Calu3 (cell line): ENCODE measurements at regions not wholly inside any gene's neighbourhood (a gene's known extent, or its start where the extent isn't known, plus 50 kb on each side); places are given as distances from the start of the nearest gene placed in this dataset.

Experiments used
- BruUV-seq: library from RNA; stranded (reverse); fragments of 400-500 nt; replicated peaks from 2 replicates; lab custom pipeline; 2021; lab: Mats Ljungman, UMichigan
- CTCF ChIA-PET: fragments of 300-600 bp; sonication (Branson Sonifier 250); formaldehyde crosslinking; loops from one replicate; lab custom pipeline; 2022; ENCODE audit warnings: antibody characterized with exemption; lab: Charles Lee
- DNase-seq: peaks from one replicate; pipeline ENCODE4 v3.0.0; 2022
- H3K27ac Mint-ChIP-seq: one replicate; pipeline ENCODE4 v1.8.0; 2022; ENCODE audit warnings: mixed read lengths; ENCODE audit not compliant: unreplicated experiment
- H3K27me3 Mint-ChIP-seq: one replicate; pipeline ENCODE4 v1.8.0; 2022; ENCODE audit warnings: mixed read lengths; ENCODE audit not compliant: unreplicated experiment
- H3K36me3 Mint-ChIP-seq: one replicate; pipeline ENCODE4 v1.8.0; 2022; ENCODE audit warnings: mild to moderate bottlenecking, moderate library complexity, mixed read lengths; ENCODE audit not compliant: insufficient read depth, unreplicated experiment
- H3K4me1 Mint-ChIP-seq: one replicate; pipeline ENCODE4 v1.8.0; 2022; ENCODE audit warnings: mild to moderate bottlenecking, low read depth, mixed read lengths; ENCODE audit not compliant: unreplicated experiment
- H3K4me3 Mint-ChIP-seq: one replicate; pipeline ENCODE4 v1.8.0; 2022; ENCODE audit warnings: mild to moderate bottlenecking, low read depth, moderate library complexity, mixed read lengths; ENCODE audit not compliant: unreplicated experiment
- H3K9me3 Mint-ChIP-seq: one replicate; pipeline ENCODE4 v1.8.0; 2022; ENCODE audit warnings: low read depth, mixed read lengths; ENCODE audit not compliant: unreplicated experiment
- intact Hi-C: fragments of 100-400 bp; cut with micrococcal nuclease; formaldehyde crosslinking; loops from one replicate; pipeline ENCODE4 v1.10.0; 2022; ENCODE audit not compliant: unreplicated experiment
- TF ChIP-seq, protein P1 (sequence below): fragments of 200-600 bp; IDR thresholded peaks from one replicate; pipeline ENCODE4 v1.8.0; 2022; ENCODE audit warnings: antibody characterized with exemption; ENCODE audit not compliant: unreplicated experiment

DNA sequence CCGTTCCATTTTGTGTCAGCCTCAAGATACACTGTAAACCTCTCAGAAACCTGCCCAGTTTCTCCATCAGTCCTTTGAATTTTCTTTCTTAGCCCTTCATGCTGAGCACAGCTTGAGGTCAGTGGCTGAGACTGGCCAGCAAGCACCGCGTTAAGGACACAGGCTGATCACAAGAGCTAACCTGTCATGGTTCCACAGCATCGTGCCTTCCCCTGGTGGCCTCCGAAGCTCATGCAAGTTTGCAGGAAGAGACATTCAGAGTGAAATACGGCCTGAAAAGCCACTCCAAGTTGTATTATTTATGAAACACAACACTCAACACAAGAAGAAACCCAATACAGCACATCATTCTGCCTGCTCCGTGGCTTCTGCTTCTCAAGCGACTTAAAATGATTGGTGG is 57.0 kb upstream of the PFKP start:
- H3K9me3 Mint-ChIP-seq = peaks cover 8% of the 10 kb centered on the region
- no TSS peak for BruUV-seq
- H3K27ac Mint-ChIP-seq = no peak overlapping the region
- H3K4me3 Mint-ChIP-seq = no peak overlapping the region
- CTCF ChIA-PET = no interaction called here
- no peaks in the 10 kb centered on the region for H3K36me3 Mint-ChIP-seq
- H3K4me1 Mint-ChIP-seq = peaks cover 7% of the 10 kb centered on the region
- intact Hi-C loops = no loop called here
- TF ChIP-seq, protein P1, sequence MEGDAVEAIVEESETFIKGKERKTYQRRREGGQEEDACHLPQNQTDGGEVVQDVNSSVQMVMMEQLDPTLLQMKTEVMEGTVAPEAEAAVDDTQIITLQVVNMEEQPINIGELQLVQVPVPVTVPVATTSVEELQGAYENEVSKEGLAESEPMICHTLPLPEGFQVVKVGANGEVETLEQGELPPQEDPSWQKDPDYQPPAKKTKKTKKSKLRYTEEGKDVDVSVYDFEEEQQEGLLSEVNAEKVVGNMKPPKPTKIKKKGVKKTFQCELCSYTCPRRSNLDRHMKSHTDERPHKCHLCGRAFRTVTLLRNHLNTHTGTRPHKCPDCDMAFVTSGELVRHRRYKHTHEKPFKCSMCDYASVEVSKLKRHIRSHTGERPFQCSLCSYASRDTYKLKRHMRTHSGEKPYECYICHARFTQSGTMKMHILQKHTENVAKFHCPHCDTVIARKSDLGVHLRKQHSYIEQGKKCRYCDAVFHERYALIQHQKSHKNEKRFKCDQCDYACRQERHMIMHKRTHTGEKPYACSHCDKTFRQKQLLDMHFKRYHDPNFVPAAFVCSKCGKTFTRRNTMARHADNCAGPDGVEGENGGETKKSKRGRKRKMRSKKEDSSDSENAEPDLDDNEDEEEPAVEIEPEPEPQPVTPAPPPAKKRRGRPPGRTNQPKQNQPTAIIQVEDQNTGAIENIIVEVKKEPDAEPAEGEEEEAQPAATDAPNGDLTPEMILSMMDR = no peak
- no peak for DNase-seq
- H3K27me3 Mint-ChIP-seq = peaks cover 90% of the 10 kb centered on the region

DNA sequence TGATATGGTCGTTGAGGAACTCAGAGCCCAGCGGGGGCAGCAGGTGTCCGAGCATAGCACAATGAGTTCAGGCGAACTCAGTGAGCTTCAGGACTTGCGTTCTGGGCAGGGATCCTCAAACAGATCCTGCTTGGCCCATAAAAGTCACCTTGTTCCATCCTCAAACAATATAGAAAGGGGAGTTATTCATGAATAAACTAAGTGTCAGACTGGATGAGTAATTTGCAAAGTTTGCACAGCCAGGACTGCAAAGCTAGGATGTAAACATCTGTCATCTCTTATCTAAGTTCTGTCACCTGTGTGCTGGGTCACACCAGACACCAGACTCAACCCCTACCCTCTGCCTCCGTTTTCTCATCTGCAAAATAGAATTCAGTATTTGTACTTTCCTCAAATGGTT is 58.0 kb upstream of the PFKP start:
- H3K27ac Mint-ChIP-seq = no peak overlapping the region
- no TSS peak for BruUV-seq
- H3K9me3 Mint-ChIP-seq = peaks cover 8% of the 10 kb centered on the region
- TF ChIP-seq, protein P1 = no peak
- H3K4me1 Mint-ChIP-seq = peaks cover 7% of the 10 kb centered on the region
- CTCF ChIA-PET = no interaction called here
- intact Hi-C loops = no loop called here
- DNase-seq = no peak
- peaks cover 80% of the 10 kb centered on the region for H3K27me3 Mint-ChIP-seq
- no peaks in the 10 kb centered on the region for H3K36me3 Mint-ChIP-seq
- H3K4me3 Mint-ChIP-seq = no peak overlapping the region

DNA sequence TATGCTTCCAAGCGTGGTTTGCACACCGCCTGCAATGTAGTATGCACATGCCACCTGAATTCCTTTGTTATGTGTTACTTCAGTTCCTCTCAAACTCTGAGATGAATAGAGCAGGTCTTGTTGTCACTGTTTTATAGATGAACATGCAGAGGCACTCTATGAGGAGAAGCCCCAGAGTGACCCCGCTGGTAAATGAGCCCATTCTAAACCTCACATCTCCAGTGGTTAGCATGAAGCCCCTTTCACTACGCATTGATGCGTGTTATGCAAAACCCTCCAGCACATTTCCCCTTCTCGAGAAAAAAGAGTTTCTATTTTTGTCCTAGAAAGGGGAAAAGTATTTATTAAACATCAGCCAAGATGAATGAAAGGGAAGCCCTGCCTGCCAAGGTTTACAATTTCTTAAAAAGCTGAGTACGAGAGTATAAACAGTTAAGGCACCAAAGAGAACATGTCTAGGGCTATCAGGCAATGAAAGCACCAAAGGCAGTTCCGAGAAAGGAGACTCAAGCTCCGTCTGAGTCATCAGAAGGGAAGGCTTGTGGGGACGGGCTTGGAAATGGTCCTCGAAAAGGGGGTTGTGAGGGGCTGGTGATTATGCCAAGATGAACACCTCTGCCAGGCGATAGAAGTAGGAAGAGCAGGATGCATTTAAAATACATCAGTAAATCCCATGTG is 58.7 kb upstream of the PFKP start:
- H3K4me3 Mint-ChIP-seq = no peak overlapping the region
- peaks cover 8% of the 10 kb centered on the region for H3K9me3 Mint-ChIP-seq
- peaks cover 7% of the 10 kb centered on the region for H3K4me1 Mint-ChIP-seq
- H3K27me3 Mint-ChIP-seq = peaks cover 73% of the 10 kb centered on the region
- BruUV-seq = no TSS peak
- no peak overlapping the region for H3K27ac Mint-ChIP-seq
- intact Hi-C loops = no loop called here
- no peak for DNase-seq
- H3K36me3 Mint-ChIP-seq = no peaks in the 10 kb centered on the region
- CTCF ChIA-PET = no interaction called here
- TF ChIP-seq, protein P1 = no peak

DNA sequence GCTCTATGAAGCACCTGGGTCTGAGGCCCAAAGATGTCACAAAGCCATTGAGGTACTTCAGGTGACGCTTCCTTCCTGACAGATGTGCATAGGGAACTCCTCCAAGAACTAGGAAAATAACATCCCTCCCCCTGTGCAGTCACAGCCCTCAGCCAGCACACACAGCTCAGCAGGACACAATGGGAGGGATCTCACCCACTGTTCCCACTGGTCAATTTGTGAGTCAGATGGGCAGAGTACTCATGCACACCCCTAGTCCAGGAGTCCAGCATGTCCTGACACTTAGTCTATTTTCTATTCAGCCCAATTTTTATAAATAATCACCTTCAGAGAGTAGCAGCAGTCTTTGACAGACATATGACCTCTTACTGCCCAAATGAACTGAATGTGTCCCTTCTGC is 60.7 kb upstream of the PFKP start:
- CTCF ChIA-PET = no interaction called here
- H3K4me3 Mint-ChIP-seq = no peak overlapping the region
- intact Hi-C loops = no loop called here
- TF ChIP-seq, protein P1 = no peak
- no peak overlapping the region for H3K27ac Mint-ChIP-seq
- H3K9me3 Mint-ChIP-seq = peaks cover 2% of the 10 kb centered on the region
- peaks cover 7% of the 10 kb centered on the region for H3K4me1 Mint-ChIP-seq
- no peak for DNase-seq
- no peaks in the 10 kb centered on the region for H3K36me3 Mint-ChIP-seq
- no TSS peak for BruUV-seq
- peaks cover 53% of the 10 kb centered on the region for H3K27me3 Mint-ChIP-seq
